Common myeloid progenitor, CD34-positive (primary cell): ENCODE measurements at regions not wholly inside any gene's neighbourhood (a gene's known extent, or its start where the extent isn't known, plus 50 kb on each side); places are given as distances from the start of the nearest gene placed in this dataset.
A peak's percentile ranks its signal among the peaks of the same experiment; 100 is the strongest.

ENCODE experiments used
- CTCF ChIA-PET: fragments of 350-600 bp; sonication (Branson Sonifier 250); formaldehyde crosslinking; loops from one replicate; lab custom pipeline; 2021; ENCODE audit warnings: antibody characterized with exemption; lab: Charles Lee
- POLR2A ChIA-PET: fragments of 350-600 bp; sonication (Branson Sonifier 250); formaldehyde crosslinking; loops from one replicate; lab custom pipeline; 2021; ENCODE audit warnings: antibody characterized with exemption; lab: Charles Lee
- DNase-seq, 3 donors: peaks; one replicate each; pipeline versions ENCODE4 v3.0.0 to v3.0.0-alpha.2; 2013
- H3K27ac ChIP-seq, 2 experiments: 1 replicate in 1 of 2; 2 replicates in 1 of 2; pipeline ENCODE4 v1.7.0; 2013; ENCODE audit warnings: inconsistent platforms in 2 of 2, low read length in 2 of 2, mild to moderate bottlenecking in 2 of 2, low read depth in 1 of 2, moderate library complexity in 1 of 2; ENCODE audit not compliant: severe bottlenecking in 2 of 2, insufficient read depth in 1 of 2, poor library complexity in 1 of 2
- H3K27me3 ChIP-seq, 5 experiments: replicated peaks in 2 of 5; 1 replicate in 3 of 5; 2 replicates in 2 of 5; pipeline versions ENCODE4 v1.6.1 to v1.7.0; 2013; ENCODE audit warnings: low read length in 4 of 5, mild to moderate bottlenecking in 2 of 5, moderate library complexity in 2 of 5, inconsistent platforms in 1 of 5; ENCODE audit not compliant: insufficient read depth in 5 of 5, control insufficient read depth in 4 of 5
- H3K36me3 ChIP-seq, 4 experiments: 1 replicate in 2 of 4; 2 replicates in 2 of 4; pipeline versions ENCODE4 v1.6.1 to v1.7.0; 2013; ENCODE audit warnings: low read length in 3 of 4, control low read depth in 1 of 4, mild to moderate bottlenecking in 1 of 4; ENCODE audit not compliant: control insufficient read depth in 4 of 4, insufficient read depth in 4 of 4
- H3K4me1 ChIP-seq, 4 experiments: 1 replicate in 3 of 4; 2 replicates in 1 of 4; pipeline versions ENCODE4 v1.6.1 to v1.7.1; 2013; ENCODE audit warnings: low read length in 3 of 4, mild to moderate bottlenecking in 3 of 4, control low read depth in 1 of 4, inconsistent platforms in 1 of 4, moderate library complexity in 1 of 4; ENCODE audit not compliant: control insufficient read depth in 4 of 4, insufficient read depth in 4 of 4; ENCODE audit errors: control extremely low read depth in 1 of 4
- H3K4me3 ChIP-seq, 7 experiments: 1 replicate in 4 of 7; 2 replicates in 3 of 7; pipeline versions ENCODE4 v1.5.1 to v1.7.0; 2013; ENCODE audit warnings: mild to moderate bottlenecking in 7 of 7, low read length in 6 of 7, moderate library complexity in 6 of 7, inconsistent platforms in 2 of 7, low read depth in 2 of 7, control low read depth in 1 of 7; ENCODE audit not compliant: insufficient read depth in 4 of 7, control insufficient read depth in 1 of 7; ENCODE audit errors: extremely low read depth in 1 of 7
- H3K9me3 ChIP-seq, 5 experiments: 1 replicate in 4 of 5; 2 replicates in 1 of 5; pipeline versions ENCODE4 v1.6.1 to v1.7.1; 2013; ENCODE audit warnings: low read length in 4 of 5, mild to moderate bottlenecking in 2 of 5, inconsistent platforms in 1 of 5, low read depth in 1 of 5, moderate library complexity in 1 of 5; ENCODE audit not compliant: control insufficient read depth in 4 of 5, insufficient read depth in 2 of 5; ENCODE audit errors: control extremely low read depth in 1 of 5
- WGBS: methylation state at CpG from one replicate; pipeline ENCODE4 v1.1.5; 2013; ENCODE audit not compliant: insufficient coverage; 5-methylcytosine and 5-hydroxymethylcytosine counted together

GRCh38 chr1:36709869-36710481, 227.3 kb upstream of the CSF3R start:
- no peak for DNase-seq
- Histone ChIP-seq H3K36me3 (no peaks in the 10 kb centered on the region), H3K27ac (no peak overlapping the region), H3K9me3 (no peaks in the 10 kb centered on the region), H3K4me1 (peaks cover 0 to 4% (median 0%) of the 10 kb centered on the region in 4 experiments), H3K4me3 (no peak overlapping the region), H3K27me3 (peaks cover 8 to 73% (median 10%) of the 10 kb centered on the region in 5 experiments)
- POLR2A ChIA-PET = no interaction called here
- CTCF ChIA-PET = interaction anchor here (0.7 kb wide), 1 partner anchor 167 kb away, joined by 3 read pairs; no protein-coding TSS in a partner anchor
- 53% methylated on average over 9 of the region's 17 CpGs for WGBS

- peaks cover 0 to 4% (median under 1%) of the 10 kb centered on the region in 4 experiments for H3K4me1 ChIP-seq
- no peak for DNase-seq
- 94% methylated on average over 7 of the region's 7 CpGs for WGBS
- H3K27ac ChIP-seq = no peak overlapping the region
- no peaks in the 10 kb centered on the region for H3K36me3 ChIP-seq
- H3K9me3 ChIP-seq = no peaks in the 10 kb centered on the region
- no peak overlapping the region for H3K4me3 ChIP-seq
- peaks cover 8 to 79% (median 10%) of the 10 kb centered on the region in 5 experiments for H3K27me3 ChIP-seq
- ChIA-PET POLR2A (no interaction called here), CTCF (no interaction called here)
Observed at GRCh38 chr1:36708587-36708986, 225.9 kb upstream of the CSF3R start.

- H3K4me3 ChIP-seq = no peak overlapping the region
- no CpG with 5 or more reads among the region's 2 CpGs for WGBS
- H3K4me1 ChIP-seq = peaks cover 0 to 7% (median 1%) of the 10 kb centered on the region in 4 experiments
- no peak overlapping the region for H3K27ac ChIP-seq
- no peak for DNase-seq
- H3K36me3 ChIP-seq = no peaks in the 10 kb centered on the region
- H3K9me3 ChIP-seq = no peaks in the 10 kb centered on the region
- H3K27me3 ChIP-seq = peaks cover 1 to 72% (median 10%) of the 10 kb centered on the region in 5 experiments
- CTCF ChIA-PET = no interaction called here
- POLR2A ChIA-PET = no interaction called here
Observed at GRCh38 chr1:36707221-36707620, 224.5 kb upstream of the CSF3R start.

GRCh38 chr1:36706416-36706815, 223.7 kb upstream of the CSF3R start:
- Histone ChIP-seq H3K9me3 (no peaks in the 10 kb centered on the region), H3K4me1 (peaks cover 0 to 7% (median 1%) of the 10 kb centered on the region in 4 experiments), H3K27ac (no peak overlapping the region), H3K27me3 (peaks cover 0 to 64% (median 10%) of the 10 kb centered on the region in 5 experiments), H3K36me3 (no peaks in the 10 kb centered on the region), H3K4me3 (no peak overlapping the region)
- CTCF ChIA-PET = no interaction called here
- DNase-seq = no peak
- POLR2A ChIA-PET = no interaction called here
- WGBS = 11% methylated on average over 6 of the region's 10 CpGs

GRCh38 chr1:36705629-36706028, 222.9 kb upstream of the CSF3R start:
- CTCF ChIA-PET = interaction anchor here (0.6 kb wide), 1 partner anchor 466 kb away, joined by 3 read pairs; no protein-coding TSS in a partner anchor
- Histone ChIP-seq H3K9me3 (no peaks in the 10 kb centered on the region), H3K4me1 (peaks cover 0 to 7% (median 1%) of the 10 kb centered on the region in 4 experiments), H3K4me3 (no peak overlapping the region), H3K27ac (no peak overlapping the region), H3K27me3 (peaks cover 0 to 56% (median 7%) of the 10 kb centered on the region in 5 experiments), H3K36me3 (no peaks in the 10 kb centered on the region)
- no peak for DNase-seq
- WGBS = 82% methylated on average over 4 of the region's 4 CpGs
- POLR2A ChIA-PET = no interaction called here

GRCh38 chr1:36703526-36704208, 221.0 kb upstream of the CSF3R start:
- no peaks in the 10 kb centered on the region for H3K36me3 ChIP-seq
- POLR2A ChIA-PET = no interaction called here
- no peak overlapping the region for H3K27ac ChIP-seq
- H3K27me3 ChIP-seq = peaks cover 0 to 47% (median 5%) of the 10 kb centered on the region in 5 experiments
- no peak overlapping the region for H3K4me3 ChIP-seq
- DNase-seq = peak; percentile 75 to 87 (median 83)
- H3K9me3 ChIP-seq = no peaks in the 10 kb centered on the region
- H3K4me1 ChIP-seq = peaks cover 0 to 7% (median 1%) of the 10 kb centered on the region in 4 experiments
- CTCF ChIA-PET = interaction anchor here (1.0 kb wide), 1 partner anchor 29 kb away, joined by 3 read pairs; no protein-coding TSS in a partner anchor
- 26% methylated on average over 17 of the region's 19 CpGs for WGBS

- H3K27me3 ChIP-seq = peaks cover 0 to 50% (median 5%) of the 10 kb centered on the region in 5 experiments
- CTCF ChIA-PET = no interaction called here
- H3K4me3 ChIP-seq = no peak overlapping the region
- no peaks in the 10 kb centered on the region for H3K9me3 ChIP-seq
- DNase-seq = no peak
- POLR2A ChIA-PET = no interaction called here
- H3K27ac ChIP-seq = no peak overlapping the region
- no peaks in the 10 kb centered on the region for H3K36me3 ChIP-seq
- 100% methylated on average over 1 of the region's 9 CpGs for WGBS
- H3K4me1 ChIP-seq = peaks cover 0 to 7% (median 1%) of the 10 kb centered on the region in 4 experiments
Observed at GRCh38 chr1:36702963-36703362, 220.2 kb upstream of the CSF3R start.
